Trophoblast cell (in vitro differentiated cells and primary cell): ENCODE measurements at regions not wholly inside any gene's neighbourhood (a gene's known extent, or its start where the extent isn't known, plus 50 kb on each side); places are given as distances from the start of the nearest gene placed in this dataset.

ENCODE experiments used
- DNase-seq, 2 donors: peaks; one replicate each; pipeline ENCODE4 v3.0.0-alpha.2; 2016
- H2AFZ ChIP-seq: 2 replicates; pipeline ENCODE4 v1.6.1; 2013; ENCODE audit warnings: low read length, moderate library complexity, mild to moderate bottlenecking; ENCODE audit not compliant: insufficient read depth, poor library complexity
- H2AK5ac ChIP-seq: 2 replicates; pipeline ENCODE4 v1.6.1; 2013; ENCODE audit warnings: mild to moderate bottlenecking, low read length
- H2BK120ac ChIP-seq: 2 replicates; pipeline ENCODE4 v1.6.1; 2013; ENCODE audit warnings: low read length, mild to moderate bottlenecking, moderate library complexity; ENCODE audit not compliant: insufficient read depth, poor library complexity
- H2BK12ac ChIP-seq: 2 replicates; pipeline ENCODE4 v1.6.1; 2013; ENCODE audit warnings: mild to moderate bottlenecking, low read length, moderate library complexity
- H2BK5ac ChIP-seq: 2 replicates; pipeline ENCODE4 v1.6.1; 2013; ENCODE audit warnings: low read length, low read depth, moderate library complexity, mild to moderate bottlenecking; ENCODE audit not compliant: poor library complexity
- H3K14ac ChIP-seq: 2 replicates; pipeline ENCODE4 v1.6.1; 2013; ENCODE audit warnings: mild to moderate bottlenecking, low read length
- H3K18ac ChIP-seq: 2 replicates; pipeline ENCODE4 v1.6.1; 2013; ENCODE audit warnings: mild to moderate bottlenecking, low read length
- H3K23ac ChIP-seq: 2 replicates; pipeline ENCODE4 v1.6.1; 2013; ENCODE audit warnings: low read length
- H3K27ac ChIP-seq: 2 replicates; pipeline ENCODE4 v1.5.1; 2013; ENCODE audit warnings: low read depth, mild to moderate bottlenecking, inconsistent platforms, low read length, moderate library complexity
- H3K27me3 ChIP-seq: 2 replicates; pipeline ENCODE4 v1.6.1; 2013; ENCODE audit warnings: inconsistent platforms, mild to moderate bottlenecking, low read length, moderate library complexity; ENCODE audit not compliant: insufficient read depth
- H3K36me3 ChIP-seq, 2 experiments: 1 replicate in 1 of 2; 2 replicates in 1 of 2; pipeline ENCODE4 v1.6.1; 2013; ENCODE audit warnings: low read length in 2 of 2, mild to moderate bottlenecking in 2 of 2, moderate library complexity in 1 of 2; ENCODE audit not compliant: insufficient read depth in 2 of 2, control insufficient read depth in 1 of 2
- H3K4ac ChIP-seq: 2 replicates; pipeline ENCODE4 v1.6.1; 2013; ENCODE audit warnings: low read depth, mild to moderate bottlenecking, low read length, moderate library complexity
- H3K4me1 ChIP-seq, 2 experiments: 1 replicate in 1 of 2; 2 replicates in 1 of 2; pipeline ENCODE4 v1.6.1; 2013; ENCODE audit warnings: low read length in 2 of 2, mild to moderate bottlenecking in 2 of 2, moderate library complexity in 1 of 2; ENCODE audit not compliant: insufficient read depth in 2 of 2, control insufficient read depth in 1 of 2
- H3K4me2 ChIP-seq: 2 replicates; pipeline ENCODE4 v1.6.1; 2013; ENCODE audit warnings: inconsistent platforms, mild to moderate bottlenecking, low read length, moderate library complexity
- H3K4me3 ChIP-seq: 2 replicates; pipeline ENCODE4 v1.5.1; 2013; ENCODE audit warnings: mild to moderate bottlenecking, low read depth, low read length, inconsistent platforms
- H3K79me1 ChIP-seq: one replicate; pipeline ENCODE4 v1.6.1; 2013; ENCODE audit warnings: low read length
- H3K79me2 ChIP-seq: 2 replicates; pipeline ENCODE4 v1.6.1; 2013; ENCODE audit warnings: low read length, mild to moderate bottlenecking; ENCODE audit not compliant: control insufficient read depth, insufficient read depth, poor library complexity
- H3K9ac ChIP-seq: 2 replicates; pipeline ENCODE4 v1.6.1; 2013; ENCODE audit warnings: mild to moderate bottlenecking, low read length
- H3K9me3 ChIP-seq: 2 replicates; pipeline ENCODE4 v1.6.1; 2013; ENCODE audit warnings: low read depth, mild to moderate bottlenecking, control low read depth, inconsistent platforms, low read length; ENCODE audit not compliant: insufficient read depth
- H4K12ac ChIP-seq: 2 replicates; pipeline ENCODE4 v1.6.1; 2013; ENCODE audit warnings: low read depth, mild to moderate bottlenecking, low read length, moderate library complexity
- H4K8ac ChIP-seq: 2 replicates; pipeline ENCODE4 v1.6.1; 2013; ENCODE audit warnings: low read depth, mild to moderate bottlenecking, low read length, moderate library complexity
- H4K91ac ChIP-seq: one replicate; pipeline ENCODE4 v1.6.1; 2013; ENCODE audit warnings: low read depth, mild to moderate bottlenecking, low read length, moderate library complexity
- WGBS: extraction: QIAGEN DNeasy Blood & Tissue Kit; methylation state at CpG from one replicate; pipeline ENCODE4 v1.1.7; 2013; ENCODE audit warnings: missing lambda C conversion rate; ENCODE audit not compliant: insufficient read length, insufficient coverage; ENCODE audit errors: extremely low coverage; 5-methylcytosine and 5-hydroxymethylcytosine counted together

GRCh38 chr3:99016452-99016851 is 115.0 kb upstream of the DCBLD2 start:
- Histone ChIP-seq H3K4me3 (no peak overlapping the region), H2BK12ac (no peak overlapping the region), H4K91ac (no peak overlapping the region), H3K4me2 (no peak overlapping the region), H4K8ac (no peak overlapping the region), H3K27me3 (no peaks in the 10 kb centered on the region), H4K12ac (no peak overlapping the region), H3K79me2 (no peaks in the 10 kb centered on the region), H3K79me1 (no peaks in the 10 kb centered on the region), H3K27ac (no peak overlapping the region), H3K4ac (no peak overlapping the region), H3K4me1 (no peaks in the 10 kb centered on the region), H2BK120ac (no peak overlapping the region), H3K36me3 (no peaks in the 10 kb centered on the region), H3K18ac (no peak overlapping the region), H2BK5ac (no peak overlapping the region), H2AK5ac (no peak overlapping the region), H2AFZ (no peak overlapping the region), H3K23ac (no peak overlapping the region), H3K9ac (no peak overlapping the region), H3K9me3 (no peaks in the 10 kb centered on the region), H3K14ac (no peak overlapping the region)
- WGBS, result no CpG with 5 or more reads among the region's 1 CpG
- no peak for DNase-seq

GRCh38 chr3:99013777-99014315 is 112.4 kb upstream of the DCBLD2 start:
- Histone ChIP-seq H3K79me2 (no peaks in the 10 kb centered on the region), H3K79me1 (no peaks in the 10 kb centered on the region), H2AK5ac (no peak overlapping the region), H2BK12ac (no peak overlapping the region), H2BK120ac (no peak overlapping the region), H3K9me3 (no peaks in the 10 kb centered on the region), H3K36me3 (no peaks in the 10 kb centered on the region), H3K4ac (no peak overlapping the region), H2BK5ac (no peak overlapping the region), H3K4me3 (no peak overlapping the region), H3K4me1 (no peaks in the 10 kb centered on the region), H3K18ac (no peak overlapping the region), H4K91ac (no peak overlapping the region), H3K4me2 (no peak overlapping the region), H3K27ac (no peak overlapping the region), H3K14ac (no peak overlapping the region), H4K8ac (no peak overlapping the region), H4K12ac (no peak overlapping the region), H2AFZ (no peak overlapping the region), H3K23ac (no peak overlapping the region), H3K9ac (no peak overlapping the region), H3K27me3 (no peaks in the 10 kb centered on the region)
- peak; percentile 3 to 94 for DNase-seq
- WGBS, result no CpG with 5 or more reads among the region's 3 CpGs

- Histone ChIP-seq H2BK5ac (no peak overlapping the region), H3K9ac (no peak overlapping the region), H3K23ac (no peak overlapping the region), H2BK120ac (no peak overlapping the region), H3K4ac (no peak overlapping the region), H4K12ac (no peak overlapping the region), H3K79me2 (no peaks in the 10 kb centered on the region), H3K27me3 (no peaks in the 10 kb centered on the region), H4K91ac (no peak overlapping the region), H2AFZ (no peak overlapping the region), H3K9me3 (no peaks in the 10 kb centered on the region), H3K4me3 (no peak overlapping the region), H3K18ac (no peak overlapping the region), H2AK5ac (no peak overlapping the region), H3K4me2 (no peak overlapping the region), H3K4me1 (no peaks in the 10 kb centered on the region), H3K79me1 (no peaks in the 10 kb centered on the region), H3K36me3 (no peaks in the 10 kb centered on the region), H3K27ac (no peak overlapping the region), H3K14ac (no peak overlapping the region), H2BK12ac (no peak overlapping the region), H4K8ac (no peak overlapping the region)
- DNase-seq, result no peak
Observed at GRCh38 chr3:99013077-99013476, 111.6 kb upstream of the DCBLD2 start.

- Histone ChIP-seq H4K91ac (no peak overlapping the region), H2BK120ac (no peak overlapping the region), H2AFZ (no peak overlapping the region), H2AK5ac (no peak overlapping the region), H3K27ac (no peak overlapping the region), H3K79me2 (no peaks in the 10 kb centered on the region), H3K23ac (no peak overlapping the region), H2BK5ac (no peak overlapping the region), H3K27me3 (no peaks in the 10 kb centered on the region), H4K8ac (no peak overlapping the region), H3K4me3 (no peak overlapping the region), H2BK12ac (no peak overlapping the region), H3K9ac (no peak overlapping the region), H3K79me1 (no peaks in the 10 kb centered on the region), H3K18ac (no peak overlapping the region), H4K12ac (no peak overlapping the region), H3K4me1 (no peaks in the 10 kb centered on the region), H3K9me3 (no peaks in the 10 kb centered on the region), H3K4me2 (no peak overlapping the region), H3K14ac (no peak overlapping the region), H3K36me3 (no peaks in the 10 kb centered on the region), H3K4ac (no peak overlapping the region)
- no CpG with 5 or more reads among the region's 3 CpGs for WGBS
- DNase-seq, result peak; percentile 1 to 53
Observed at GRCh38 chr3:99012051-99012450, 110.6 kb upstream of the DCBLD2 start.
